HG03066 (cell line): ENCODE measurements at regions not wholly inside any gene's neighbourhood (a gene's known extent, or its start where the extent isn't known, plus 50 kb on each side); places are given as distances from the start of the nearest gene placed in this dataset.

ENCODE experiments used
- ATAC-seq: cut with Tn5 transposase; IDR thresholded peaks from one replicate; pipeline ENCODE4 v1.9.1; 2021; ENCODE audit warnings: low read depth; ENCODE audit not compliant: unreplicated experiment

- ATAC-seq: no peak
Observed at GRCh38 chr6:12501990-12502389, 211.8 kb downstream of the EDN1 start.

- ATAC-seq: no peak
Observed at GRCh38 chr6:12504325-12504966, 212.1 kb upstream of the PHACTR1 start.

- no peak for ATAC-seq
Observed at GRCh38 chr6:12505486-12505885, 211.1 kb upstream of the PHACTR1 start.

GRCh38 chr6:12506159-12506558 is 210.4 kb upstream of the PHACTR1 start:
- no peak for ATAC-seq

GRCh38 chr6:12507636-12508035 is 208.9 kb upstream of the PHACTR1 start:
- no peak for ATAC-seq

- no peak for ATAC-seq
Observed at GRCh38 chr6:12508553-12508952, 208.0 kb upstream of the PHACTR1 start.

GRCh38 chr6:12509060-12509459 is 207.5 kb upstream of the PHACTR1 start:
- no peak for ATAC-seq

- ATAC-seq: no peak
Observed at GRCh38 chr6:12516070-12516469, 200.5 kb upstream of the PHACTR1 start.

GRCh38 chr6:12522347-12522746 is 194.2 kb upstream of the PHACTR1 start:
- ATAC-seq: no peak

- no peak for ATAC-seq
Observed at GRCh38 chr6:12523726-12524125, 192.8 kb upstream of the PHACTR1 start.

GRCh38 chr6:12525276-12525675 is 191.3 kb upstream of the PHACTR1 start:
- ATAC-seq: no peak

GRCh38 chr6:12527339-12527738 is 189.2 kb upstream of the PHACTR1 start:
- ATAC-seq: no peak

GRCh38 chr6:12528136-12528535 is 188.4 kb upstream of the PHACTR1 start:
- no peak for ATAC-seq

GRCh38 chr6:12528581-12529363 is 187.8 kb upstream of the PHACTR1 start:
- no peak for ATAC-seq

- ATAC-seq: no peak
Observed at GRCh38 chr6:12529364-12530019, 187.1 kb upstream of the PHACTR1 start.

GRCh38 chr6:12530345-12530744 is 186.2 kb upstream of the PHACTR1 start:
- no peak for ATAC-seq

GRCh38 chr6:12533586-12533985 is 183.0 kb upstream of the PHACTR1 start:
- ATAC-seq: no peak

GRCh38 chr6:12534069-12534853 is 182.3 kb upstream of the PHACTR1 start:
- no peak for ATAC-seq

GRCh38 chr6:12535586-12536314 is 180.8 kb upstream of the PHACTR1 start:
- no peak for ATAC-seq

- ATAC-seq: no peak
Observed at GRCh38 chr6:12536416-12536815, 180.2 kb upstream of the PHACTR1 start.
